ENCODE measurements at regions not wholly inside any gene's neighbourhood (a gene's known extent, or its start where the extent isn't known, plus 50 kb on each side); places are given as distances from the start of the nearest gene placed in this dataset.

GRCh38 chr9:80076162-80076561 lies 504.4 kb downstream of the TLE4 start:
- no peak for DNase-seq
- Histone ChIP-seq H3K27me3 (no peaks in the 10 kb centered on the region), H3K27ac (no peak overlapping the region), H3K4me1 (replicated peaks in 1 of 2) (peaks cover 0 to 4% of the 10 kb centered on the region in 2 donors), H3K4me3 (no peak overlapping the region), H3K9me3 (replicated peaks in 1 of 3) (no peaks in the 10 kb centered on the region), H3K36me3 (replicated peaks in 1 of 2) (no peaks in the 10 kb centered on the region)
- 74 to 82% (median 80%) methylated on average over 4 of the region's 4 CpGs for WGBS, 4 donors
- intact Hi-C loops (cut with DNase I): no loop called here
- TF ChIP-seq POLR2A (IDR thresholded peaks at IDR 0.05) (no peak), CTCF (IDR thresholded peaks at IDR 0.05) (no peak)

GRCh38 chr9:80074439-80074838 lies 502.7 kb downstream of the TLE4 start:
- DNase-seq: peak; percentile 9 to 69 (median 37)
- intact Hi-C loops (cut with DNase I): no loop called here
- Histone ChIP-seq H3K9me3 (replicated peaks in 1 of 3) (no peaks in the 10 kb centered on the region), H3K4me1 (replicated peaks in 1 of 2) (peaks cover 0 to 4% of the 10 kb centered on the region in 2 donors), H3K36me3 (replicated peaks in 1 of 2) (no peaks in the 10 kb centered on the region), H3K4me3 (no peak overlapping the region), H3K27me3 (no peaks in the 10 kb centered on the region), H3K27ac (no peak overlapping the region)
- TF ChIP-seq POLR2A (IDR thresholded peaks at IDR 0.05) (no peak), CTCF (IDR thresholded peaks at IDR 0.05) (no peak)
- WGBS, 4 donors: 11 to 29% (median 22%) methylated on average over 4 to 5 of the region's 5 CpGs

GRCh38 chr9:80072451-80072850 lies 500.7 kb downstream of the TLE4 start:
- H3K27me3 ChIP-seq: no peaks in the 10 kb centered on the region
- no peak overlapping the region for H3K27ac ChIP-seq
- intact Hi-C loops (cut with DNase I): no loop called here
- no peak for TF ChIP-seq CTCF (IDR thresholded peaks at IDR 0.05)
- TF ChIP-seq POLR2A (IDR thresholded peaks at IDR 0.05): no peak
- H3K36me3 ChIP-seq (replicated peaks in 1 of 2): no peaks in the 10 kb centered on the region
- no peak for DNase-seq
- H3K9me3 ChIP-seq (replicated peaks in 1 of 3): no peaks in the 10 kb centered on the region
- no peak overlapping the region for H3K4me3 ChIP-seq
- peaks cover 0 to 4% of the 10 kb centered on the region in 2 donors for H3K4me1 ChIP-seq (replicated peaks in 1 of 2)
- 85 to 98% (median 93%) methylated on average over 3 of the region's 3 CpGs for WGBS, 4 donors

GRCh38 chr9:80070071-80070742 lies 498.4 kb downstream of the TLE4 start:
- 79 to 89% (median 88%) methylated on average over 3 of the region's 3 CpGs for WGBS, 4 donors

More at GRCh38 chr9:80070071-80070742, 498.4 kb downstream of the TLE4 start:
- DNase-seq: no peak
- Histone ChIP-seq H3K36me3 (replicated peaks in 1 of 2) (no peaks in the 10 kb centered on the region), H3K4me1 (replicated peaks in 1 of 2) (peaks cover 0 to 4% of the 10 kb centered on the region in 2 donors), H3K27ac (no peak overlapping the region), H3K27me3 (no peaks in the 10 kb centered on the region), H3K9me3 (replicated peaks in 1 of 3) (no peaks in the 10 kb centered on the region), H3K4me3 (no peak overlapping the region)
- TF ChIP-seq CTCF (IDR thresholded peaks at IDR 0.05) (no peak), POLR2A (IDR thresholded peaks at IDR 0.05) (no peak)
- intact Hi-C loops (cut with DNase I): no loop called here

Data from adrenal gland (tissue), 9 donors.